ENCODE measurements at regions not wholly inside any gene's neighbourhood (a gene's known extent, or its start where the extent isn't known, plus 50 kb on each side); places are given as distances from the start of the nearest gene placed in this dataset.

DNA sequence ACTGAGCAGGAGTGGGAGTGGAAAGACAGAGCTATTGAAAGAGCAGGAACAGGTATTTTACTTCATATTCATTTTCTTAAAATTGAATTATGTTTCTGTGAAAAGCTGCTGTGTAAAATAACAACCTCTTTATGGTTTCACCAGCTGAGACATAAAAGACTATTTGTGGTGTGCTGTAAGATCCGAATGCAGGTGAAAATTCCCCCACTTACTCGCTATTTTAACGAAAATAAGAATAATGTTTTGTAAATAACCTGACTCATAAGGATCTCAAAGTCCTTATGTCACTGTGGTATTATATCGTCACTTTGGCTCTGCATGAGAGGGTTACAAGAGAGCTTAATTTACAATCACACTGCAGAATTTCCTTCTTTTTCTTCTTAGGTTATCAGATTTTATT, 65.3 kb upstream of the NFIB start:
- H3K9me2 ChIP-seq (replicated peaks; ENCODE audit: insufficient read depth, low read length) = no peaks in the 10 kb centered on the region
- H3F3A ChIP-seq (ENCODE audit: insufficient read depth) = no peaks in the 10 kb centered on the region
- no peaks in the 10 kb centered on the region for H3K79me2 ChIP-seq (ENCODE audit: insufficient read depth, low read length)
- H3K27ac ChIP-seq (ENCODE audit: low read depth, low read length) = no peak overlapping the region
- TF ChIP-seq, protein P1, sequence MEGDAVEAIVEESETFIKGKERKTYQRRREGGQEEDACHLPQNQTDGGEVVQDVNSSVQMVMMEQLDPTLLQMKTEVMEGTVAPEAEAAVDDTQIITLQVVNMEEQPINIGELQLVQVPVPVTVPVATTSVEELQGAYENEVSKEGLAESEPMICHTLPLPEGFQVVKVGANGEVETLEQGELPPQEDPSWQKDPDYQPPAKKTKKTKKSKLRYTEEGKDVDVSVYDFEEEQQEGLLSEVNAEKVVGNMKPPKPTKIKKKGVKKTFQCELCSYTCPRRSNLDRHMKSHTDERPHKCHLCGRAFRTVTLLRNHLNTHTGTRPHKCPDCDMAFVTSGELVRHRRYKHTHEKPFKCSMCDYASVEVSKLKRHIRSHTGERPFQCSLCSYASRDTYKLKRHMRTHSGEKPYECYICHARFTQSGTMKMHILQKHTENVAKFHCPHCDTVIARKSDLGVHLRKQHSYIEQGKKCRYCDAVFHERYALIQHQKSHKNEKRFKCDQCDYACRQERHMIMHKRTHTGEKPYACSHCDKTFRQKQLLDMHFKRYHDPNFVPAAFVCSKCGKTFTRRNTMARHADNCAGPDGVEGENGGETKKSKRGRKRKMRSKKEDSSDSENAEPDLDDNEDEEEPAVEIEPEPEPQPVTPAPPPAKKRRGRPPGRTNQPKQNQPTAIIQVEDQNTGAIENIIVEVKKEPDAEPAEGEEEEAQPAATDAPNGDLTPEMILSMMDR (IDR thresholded peaks at IDR 0.05; ENCODE audit: insufficient read depth, low read length, poor library complexity, severe bottlenecking) = no peak
- H3K9ac ChIP-seq (ENCODE audit: low read length) = no peak overlapping the region
- no peaks in the 10 kb centered on the region for H3K9me3 ChIP-seq (ENCODE audit: insufficient read depth, low read length)
- no peak overlapping the region for H2AFZ ChIP-seq (ENCODE audit: low read depth, low read length, severe bottlenecking)
- H3K4me3 ChIP-seq (ENCODE audit: insufficient read depth, low read length, poor library complexity, severe bottlenecking) = no peak overlapping the region
- H3K4me2 ChIP-seq (ENCODE audit: low read depth, low read length, poor library complexity, severe bottlenecking) = no peak overlapping the region
- H4K20me1 ChIP-seq (ENCODE audit: low read depth, low read length) = no peaks in the 10 kb centered on the region
- no peaks in the 10 kb centered on the region for H3K27me3 ChIP-seq (ENCODE audit: low read length)
- H3K36me3 ChIP-seq (ENCODE audit: low read length) = no peaks in the 10 kb centered on the region

DNA sequence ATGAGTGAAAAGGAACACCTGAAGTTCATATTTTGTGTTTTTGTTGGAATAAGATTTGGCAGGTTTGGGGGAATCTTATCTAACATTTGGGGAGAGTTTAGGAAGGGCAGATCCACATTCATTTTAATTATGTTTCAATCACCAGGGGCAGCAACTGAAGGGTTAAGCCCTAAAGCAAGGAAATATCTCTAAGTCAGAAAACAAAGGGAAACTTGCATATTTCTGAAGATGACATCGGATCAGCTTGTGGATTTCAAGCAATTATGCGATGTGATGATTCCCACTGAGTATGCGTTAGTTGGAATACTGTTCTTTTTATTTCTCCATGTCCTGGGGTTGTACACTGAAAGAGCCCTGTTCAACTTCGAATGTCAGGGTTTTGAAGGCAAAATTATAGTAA, 59.8 kb upstream of the NFIB start:
- no peaks in the 10 kb centered on the region for H4K20me1 ChIP-seq (ENCODE audit: low read depth, low read length)
- no peaks in the 10 kb centered on the region for H3K36me3 ChIP-seq (ENCODE audit: low read length)
- H3K9me2 ChIP-seq (replicated peaks; ENCODE audit: insufficient read depth, low read length) = no peaks in the 10 kb centered on the region
- no peak overlapping the region for H3K4me3 ChIP-seq (ENCODE audit: insufficient read depth, low read length, poor library complexity, severe bottlenecking)
- H3K4me2 ChIP-seq (ENCODE audit: low read depth, low read length, poor library complexity, severe bottlenecking) = no peak overlapping the region
- H3K79me2 ChIP-seq (ENCODE audit: insufficient read depth, low read length) = no peaks in the 10 kb centered on the region
- no peak overlapping the region for H3K27ac ChIP-seq (ENCODE audit: low read depth, low read length)
- H3K9ac ChIP-seq (ENCODE audit: low read length) = no peak overlapping the region
- no peaks in the 10 kb centered on the region for H3F3A ChIP-seq (ENCODE audit: insufficient read depth)
- no peak for TF ChIP-seq EZH2phosphoT487 (conservative IDR thresholded peaks at IDR 0.05; ENCODE audit: low read length)
- TF ChIP-seq, protein P1 (IDR thresholded peaks at IDR 0.05; ENCODE audit: insufficient read depth, low read length, poor library complexity, severe bottlenecking) = no peak
- H2AFZ ChIP-seq (ENCODE audit: low read depth, low read length, severe bottlenecking) = no peak overlapping the region
- H3K27me3 ChIP-seq (ENCODE audit: low read length) = no peaks in the 10 kb centered on the region
- H3K9me3 ChIP-seq (ENCODE audit: insufficient read depth, low read length) = no peaks in the 10 kb centered on the region

DNA sequence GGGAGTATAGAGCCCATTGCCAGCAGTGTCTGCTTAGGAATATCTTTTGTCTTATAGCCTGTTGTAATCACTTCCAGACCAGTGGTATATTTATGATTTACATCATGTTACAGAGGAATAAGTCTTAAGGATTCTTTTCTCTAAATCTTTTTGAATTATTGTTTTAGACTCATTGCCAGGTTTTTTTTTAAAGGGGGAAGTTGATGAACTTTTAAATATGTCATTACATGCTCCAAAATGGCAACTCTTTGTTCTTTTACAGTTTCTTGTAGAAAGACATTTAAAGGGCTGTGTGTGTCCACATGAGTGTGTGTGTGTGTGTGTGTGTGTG, 59.4 kb upstream of the NFIB start:
- no peak overlapping the region for H3K9ac ChIP-seq (ENCODE audit: low read length)
- H3K36me3 ChIP-seq (ENCODE audit: low read length) = no peaks in the 10 kb centered on the region
- H3F3A ChIP-seq (ENCODE audit: insufficient read depth) = no peaks in the 10 kb centered on the region
- H3K4me2 ChIP-seq (ENCODE audit: low read depth, low read length, poor library complexity, severe bottlenecking) = no peak overlapping the region
- H3K27me3 ChIP-seq (ENCODE audit: low read length) = no peaks in the 10 kb centered on the region
- H3K27ac ChIP-seq (ENCODE audit: low read depth, low read length) = no peak overlapping the region
- no peaks in the 10 kb centered on the region for H3K9me2 ChIP-seq (replicated peaks; ENCODE audit: insufficient read depth, low read length)
- H4K20me1 ChIP-seq (ENCODE audit: low read depth, low read length) = no peaks in the 10 kb centered on the region
- no peaks in the 10 kb centered on the region for H3K79me2 ChIP-seq (ENCODE audit: insufficient read depth, low read length)
- no peak overlapping the region for H2AFZ ChIP-seq (ENCODE audit: low read depth, low read length, severe bottlenecking)
- no peak overlapping the region for H3K4me3 ChIP-seq (ENCODE audit: insufficient read depth, low read length, poor library complexity, severe bottlenecking)
- no peak for TF ChIP-seq EZH2phosphoT487 (conservative IDR thresholded peaks at IDR 0.05; ENCODE audit: low read length)
- TF ChIP-seq, protein P1 (IDR thresholded peaks at IDR 0.05; ENCODE audit: insufficient read depth, low read length, poor library complexity, severe bottlenecking) = no peak
- H3K9me3 ChIP-seq (ENCODE audit: insufficient read depth, low read length) = no peaks in the 10 kb centered on the region
